Smooth muscle cell (in vitro differentiated cells): ENCODE measurements at regions not wholly inside any gene's neighbourhood (a gene's known extent, or its start where the extent isn't known, plus 50 kb on each side); places are given as distances from the start of the nearest gene placed in this dataset.
"Not testable (repeated sequence)": the region's sequence is repeated elsewhere in the genome, so short reads cannot be mapped to it uniquely, and the experiment has no call there.

ENCODE experiments used
- DNase-seq: peaks from one replicate; lab custom pipeline; 2025; ENCODE audit not compliant: unreplicated experiment; lab: John Stamatoyannopoulos, UW
- H2AFZ ChIP-seq: fragments of 200-600 bp; sonication (generic); 2 replicates; pipeline ENCODE4 v1.6.0; 2016; ENCODE audit warnings: antibody characterized with exemption, low read depth, mild to moderate bottlenecking
- H3F3A ChIP-seq: fragments of 200-600 bp; sonication (generic); 2 replicates; pipeline ENCODE4 v1.6.0; 2017; ENCODE audit warnings: antibody characterized with exemption, low read depth
- H3K27ac ChIP-seq: fragments of 200-600 bp; sonication (generic); 2 replicates; pipeline ENCODE4 v1.5.1; 2016; ENCODE audit warnings: low read depth, mild to moderate bottlenecking
- H3K27me3 ChIP-seq: fragments of 200-600 bp; sonication (generic); 2 replicates; pipeline ENCODE4 v1.6.1; 2016; ENCODE audit warnings: low read depth, mild to moderate bottlenecking
- H3K36me3 ChIP-seq: fragments of 200-600 bp; sonication (generic); 2 replicates; pipeline ENCODE4 v1.5.1; 2016; ENCODE audit warnings: low read depth
- H3K4me1 ChIP-seq: fragments of 200-600 bp; sonication (generic); 2 replicates; pipeline ENCODE4 v1.5.1; 2016; ENCODE audit warnings: low read depth
- H3K4me2 ChIP-seq: fragments of 200-600 bp; sonication (generic); 2 replicates; pipeline ENCODE4 v1.6.0; 2016; ENCODE audit warnings: mild to moderate bottlenecking
- H3K4me3 ChIP-seq: fragments of 200-600 bp; sonication (generic); 2 replicates; pipeline ENCODE4 v1.5.1; 2016; ENCODE audit warnings: mild to moderate bottlenecking
- H3K79me2 ChIP-seq: fragments of 200-600 bp; sonication (generic); 2 replicates; pipeline ENCODE4 v1.6.0; 2016; ENCODE audit warnings: low read depth, mild to moderate bottlenecking
- H3K9ac ChIP-seq: fragments of 200-600 bp; sonication (generic); 2 replicates; pipeline ENCODE4 v1.6.0; 2016; ENCODE audit warnings: low read depth
- H3K9me3 ChIP-seq: fragments of 200-600 bp; sonication (generic); replicated peaks from 2 replicates; pipeline ENCODE4 v1.5.1; 2016; ENCODE audit warnings: low read depth
- H4K20me1 ChIP-seq: fragments of 200-600 bp; sonication (generic); 2 replicates; pipeline ENCODE4 v1.6.0; 2016; ENCODE audit warnings: low read depth
- CTCF ChIP-seq: fragments of 200-600 bp; sonication (generic); IDR thresholded peaks from 2 replicates; pipeline ENCODE4 v1.5.1; 2017; ENCODE audit warnings: borderline replicate concordance, mild to moderate bottlenecking, antibody characterized with exemption; ENCODE audit not compliant: insufficient read depth, poor library complexity, severe bottlenecking
- WGBS: methylation state at CpG from one replicate; pipeline ENCODE4 v1.1.7; 2016; ENCODE audit warnings: low lambda C conversion rate; 5-methylcytosine and 5-hydroxymethylcytosine counted together

GRCh38 chr17:36851250-36851649, 86.0 kb upstream of the LHX1 start:
- Histone ChIP-seq H3K9me3 (no peaks in the 10 kb centered on the region), H2AFZ (no peak overlapping the region), H3F3A (no peaks in the 10 kb centered on the region), H3K36me3 (no peaks in the 10 kb centered on the region), H3K4me3 (no peak overlapping the region), H3K27me3 (no peaks in the 10 kb centered on the region), H3K27ac (no peak overlapping the region), H3K79me2 (no peaks in the 10 kb centered on the region), H4K20me1 (no peaks in the 10 kb centered on the region), H3K4me1 (no peaks in the 10 kb centered on the region), H3K9ac (no peak overlapping the region), H3K4me2 (no peak overlapping the region)
- DNase-seq = no peak
- no peak for TF ChIP-seq CTCF
- 60% methylated on average over 7 of the region's 7 CpGs for WGBS

GRCh38 chr17:36852478-36852877, 84.8 kb upstream of the LHX1 start:
- 94% methylated on average over 1 of the region's 1 CpG for WGBS

GRCh38 chr17:36854982-36855381, 82.3 kb upstream of the LHX1 start:
- H3K4me3 ChIP-seq = no peak overlapping the region
- TF ChIP-seq CTCF = no peak
- H3K9me3 ChIP-seq = no peaks in the 10 kb centered on the region
- no peaks in the 10 kb centered on the region for H3F3A ChIP-seq
- no peaks in the 10 kb centered on the region for H3K36me3 ChIP-seq
- DNase-seq = no peak
- H3K27ac ChIP-seq = no peak overlapping the region
- H3K4me1 ChIP-seq = no peaks in the 10 kb centered on the region
- H3K9ac ChIP-seq = no peak overlapping the region
- no peaks in the 10 kb centered on the region for H3K79me2 ChIP-seq
- H3K27me3 ChIP-seq = no peaks in the 10 kb centered on the region
- WGBS = 79% methylated on average over 3 of the region's 3 CpGs
- no peak overlapping the region for H2AFZ ChIP-seq
- no peaks in the 10 kb centered on the region for H4K20me1 ChIP-seq
- no peak overlapping the region for H3K4me2 ChIP-seq

More at GRCh38 chr17:36852478-36852877, 84.8 kb upstream of the LHX1 start:
- not testable (repeated sequence) for H2AFZ ChIP-seq, H4K20me1 ChIP-seq, H3K36me3 ChIP-seq, H3K79me2 ChIP-seq, H3K4me3 ChIP-seq, H3F3A ChIP-seq, H3K4me1 ChIP-seq, H3K4me2 ChIP-seq, H3K9me3 ChIP-seq, H3K9ac ChIP-seq, H3K27me3 ChIP-seq, DNase-seq, H3K27ac ChIP-seq

- WGBS = 93% methylated on average over 4 of the region's 4 CpGs
- TF ChIP-seq CTCF = no peak
- no peaks in the 10 kb centered on the region for H3K4me1 ChIP-seq
Observed at GRCh38 chr17:36855459-36855858, 81.8 kb upstream of the LHX1 start.

More at GRCh38 chr17:36855459-36855858, 81.8 kb upstream of the LHX1 start:
- Histone ChIP-seq H3K79me2 (no peaks in the 10 kb centered on the region), H3K4me2 (no peak overlapping the region), H3K27ac (no peak overlapping the region), H3K27me3 (no peaks in the 10 kb centered on the region), H3K36me3 (no peaks in the 10 kb centered on the region), H2AFZ (no peak overlapping the region), H3F3A (no peaks in the 10 kb centered on the region), H3K4me3 (no peak overlapping the region), H3K9ac (no peak overlapping the region), H4K20me1 (no peaks in the 10 kb centered on the region), H3K9me3 (no peaks in the 10 kb centered on the region)
- no peak for DNase-seq
